ENCODE measurements at regions not wholly inside any gene's neighbourhood (a gene's known extent, or its start where the extent isn't known, plus 50 kb on each side); places are given as distances from the start of the nearest gene placed in this dataset.

GRCh38 chr21:19392390-19392789 lies 988.8 kb upstream of the TMPRSS15 start:
- no peak for TF ChIP-seq JUND (IDR thresholded peaks at IDR 0.05; ENCODE audit: low read depth)
- DNase-seq (ENCODE audit: low read depth in 1 of 2, low spot score in 1 of 2) = no peak
- in situ Hi-C loops (cut with HindIII; ENCODE audit: low pct_unique_long_range_greater_than_20kb, low sequenced_read_pairs) = no loop called here

- TF ChIP-seq JUND (IDR thresholded peaks at IDR 0.05; ENCODE audit: low read depth) = no peak
- in situ Hi-C loops (cut with HindIII; ENCODE audit: low pct_unique_long_range_greater_than_20kb, low sequenced_read_pairs) = no loop called here
- no peak for DNase-seq (ENCODE audit: low read depth in 1 of 2, low spot score in 1 of 2)
Observed at GRCh38 chr21:19400223-19400770, 996.7 kb upstream of the TMPRSS15 start.

- no peak for TF ChIP-seq JUND (IDR thresholded peaks at IDR 0.05; ENCODE audit: low read depth)
- no peak for DNase-seq (ENCODE audit: low read depth in 1 of 2, low spot score in 1 of 2)
Observed at GRCh38 chr21:19402870-19403269, 999.3 kb upstream of the TMPRSS15 start.

GRCh38 chr21:19405326-19405725 lies 1001.7 kb upstream of the TMPRSS15 start:
- TF ChIP-seq JUND (IDR thresholded peaks at IDR 0.05; ENCODE audit: low read depth) = no peak
- in situ Hi-C loops (cut with HindIII; ENCODE audit: low pct_unique_long_range_greater_than_20kb, low sequenced_read_pairs) = no loop called here
- no peak for DNase-seq (ENCODE audit: low read depth in 1 of 2, low spot score in 1 of 2)

More at GRCh38 chr21:19402870-19403269, 999.3 kb upstream of the TMPRSS15 start:
- in situ Hi-C loops (cut with HindIII; ENCODE audit: low pct_unique_long_range_greater_than_20kb, low sequenced_read_pairs) = no loop called here

DNA sequence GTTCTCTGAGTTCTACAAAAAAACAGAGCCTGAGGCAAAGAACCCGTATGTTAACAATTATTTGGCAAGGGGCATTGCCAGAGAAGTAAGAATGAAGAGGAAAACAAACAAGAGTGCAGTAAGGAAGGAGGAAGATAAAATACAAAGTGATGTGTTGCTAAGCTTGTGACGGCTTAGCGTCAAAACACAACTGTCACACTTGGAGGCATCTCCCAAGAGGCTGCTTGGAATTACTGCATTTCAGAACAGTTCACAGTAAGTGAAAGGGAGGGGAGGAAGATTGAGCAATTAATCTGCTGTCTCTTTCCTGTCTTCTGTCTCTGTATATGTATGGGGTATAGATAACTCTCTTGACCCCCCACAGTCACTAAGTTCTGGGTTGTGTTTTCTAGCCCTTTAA lies 1017.0 kb upstream of the TMPRSS15 start:
- in situ Hi-C loops (cut with HindIII; ENCODE audit: low pct_unique_long_range_greater_than_20kb, low sequenced_read_pairs) = no loop called here
- TF ChIP-seq JUND (IDR thresholded peaks at IDR 0.05; ENCODE audit: low read depth) = no peak
- peak in 1 of 2 experiments; percentile 40 for DNase-seq (ENCODE audit: low read depth in 1 of 2, low spot score in 1 of 2)

DNA sequence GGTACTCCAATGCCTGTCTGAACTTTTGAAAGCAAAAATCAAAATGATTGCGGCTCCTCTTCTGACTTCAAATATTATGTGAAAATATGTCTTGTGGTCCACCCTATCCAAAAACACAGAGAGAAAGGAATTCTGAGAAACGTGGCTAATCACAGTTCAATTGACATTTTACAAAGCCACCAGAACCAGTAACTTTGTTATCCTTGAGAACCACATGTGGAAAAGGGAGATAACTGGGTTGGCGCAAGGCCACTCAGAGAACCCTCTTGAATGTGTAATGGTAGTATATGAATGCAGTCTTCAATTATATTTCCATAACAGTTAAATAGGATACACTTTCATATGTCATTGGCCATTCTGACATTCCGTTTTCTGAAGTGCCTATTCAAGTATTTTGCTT lies 1030.0 kb upstream of the TMPRSS15 start:
- TF ChIP-seq JUND (IDR thresholded peaks at IDR 0.05; ENCODE audit: low read depth) = no peak
- in situ Hi-C loops (cut with HindIII; ENCODE audit: low pct_unique_long_range_greater_than_20kb, low sequenced_read_pairs) = no loop called here
- no peak for DNase-seq (ENCODE audit: low read depth in 1 of 2, low spot score in 1 of 2)

DNA sequence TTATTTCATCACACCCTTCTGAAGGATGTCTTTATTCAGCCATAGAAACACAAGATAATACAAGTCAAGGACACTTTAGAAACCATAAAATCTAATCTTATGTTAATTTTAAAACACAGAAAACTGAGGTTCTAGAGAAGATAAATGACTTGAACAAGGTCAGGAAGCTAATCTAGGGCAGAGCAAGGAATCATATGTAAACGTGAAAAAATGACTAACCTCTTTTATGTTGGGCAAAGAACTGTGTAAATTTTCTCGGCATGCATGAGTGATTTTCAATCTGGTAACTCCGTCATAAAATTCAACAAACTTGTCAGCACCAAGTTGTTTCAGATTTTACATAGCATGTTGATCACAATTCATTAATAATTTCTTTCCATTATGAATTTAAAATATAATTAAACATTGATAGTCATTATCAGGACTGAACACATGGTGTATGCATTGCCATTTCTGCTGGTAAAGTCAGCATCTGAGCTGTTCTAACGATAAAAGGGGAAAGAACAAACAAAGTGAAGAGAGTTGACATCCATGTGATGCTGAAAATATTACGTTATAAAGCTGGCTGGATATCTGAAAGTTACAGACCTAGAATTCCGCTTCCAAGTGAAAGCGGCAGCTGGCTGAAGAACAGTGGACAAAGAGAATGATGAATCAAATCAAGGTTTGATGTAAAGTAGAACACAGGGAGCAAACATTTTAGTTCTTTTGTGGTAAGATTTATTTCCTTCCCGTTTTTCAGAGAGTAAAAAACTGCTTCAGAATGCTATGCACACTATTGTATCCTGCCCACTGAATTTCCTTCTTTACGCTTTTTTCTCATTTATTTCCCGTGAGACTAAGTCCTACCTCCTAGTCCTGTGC lies 1037.4 kb upstream of the TMPRSS15 start:
- no peak for DNase-seq (ENCODE audit: low read depth in 1 of 2, low spot score in 1 of 2)
- TF ChIP-seq JUND (IDR thresholded peaks at IDR 0.05; ENCODE audit: low read depth) = no peak

GRCh38 chr21:19458295-19458694 lies 1054.7 kb upstream of the TMPRSS15 start:
- no peak for DNase-seq (ENCODE audit: low read depth in 1 of 2, low spot score in 1 of 2)
- in situ Hi-C loops (cut with HindIII; ENCODE audit: low pct_unique_long_range_greater_than_20kb, low sequenced_read_pairs) = no loop called here

More for the DNA sequence above, 1037.4 kb upstream of the TMPRSS15 start:
- in situ Hi-C loops (cut with HindIII; ENCODE audit: low pct_unique_long_range_greater_than_20kb, low sequenced_read_pairs) = no loop called here

GRCh38 chr21:19461481-19462205 lies 1058.1 kb upstream of the TMPRSS15 start:
- in situ Hi-C loops (cut with HindIII; ENCODE audit: low pct_unique_long_range_greater_than_20kb, low sequenced_read_pairs) = no loop called here
- no peak for DNase-seq (ENCODE audit: low read depth in 1 of 2, low spot score in 1 of 2)
- no peak for TF ChIP-seq JUND (IDR thresholded peaks at IDR 0.05; ENCODE audit: low read depth)

More at GRCh38 chr21:19458295-19458694, 1054.7 kb upstream of the TMPRSS15 start:
- no peak for TF ChIP-seq JUND (IDR thresholded peaks at IDR 0.05; ENCODE audit: low read depth)

DNA sequence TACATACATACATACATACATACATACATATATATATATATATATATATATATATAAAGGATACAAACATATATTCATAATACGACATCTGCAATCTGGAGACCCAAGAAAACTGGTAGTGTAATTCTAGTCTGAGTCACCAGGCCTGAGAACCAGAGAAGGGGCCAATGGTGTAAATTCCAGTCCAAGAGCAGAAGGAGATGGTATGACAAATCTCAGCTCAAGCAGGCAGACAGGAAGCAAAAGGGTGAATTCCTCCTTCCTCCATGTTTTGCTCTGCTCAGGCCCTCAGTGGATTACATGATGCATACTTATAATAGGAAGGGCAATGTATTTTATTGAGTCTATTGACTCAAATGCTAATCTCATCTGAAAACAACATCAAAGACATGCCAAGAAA lies 1060.4 kb upstream of the TMPRSS15 start:
- in situ Hi-C loops (cut with HindIII; ENCODE audit: low pct_unique_long_range_greater_than_20kb, low sequenced_read_pairs) = no loop called here
- no peak for TF ChIP-seq JUND (IDR thresholded peaks at IDR 0.05; ENCODE audit: low read depth)
- no peak for DNase-seq (ENCODE audit: low read depth in 1 of 2, low spot score in 1 of 2)

DNA sequence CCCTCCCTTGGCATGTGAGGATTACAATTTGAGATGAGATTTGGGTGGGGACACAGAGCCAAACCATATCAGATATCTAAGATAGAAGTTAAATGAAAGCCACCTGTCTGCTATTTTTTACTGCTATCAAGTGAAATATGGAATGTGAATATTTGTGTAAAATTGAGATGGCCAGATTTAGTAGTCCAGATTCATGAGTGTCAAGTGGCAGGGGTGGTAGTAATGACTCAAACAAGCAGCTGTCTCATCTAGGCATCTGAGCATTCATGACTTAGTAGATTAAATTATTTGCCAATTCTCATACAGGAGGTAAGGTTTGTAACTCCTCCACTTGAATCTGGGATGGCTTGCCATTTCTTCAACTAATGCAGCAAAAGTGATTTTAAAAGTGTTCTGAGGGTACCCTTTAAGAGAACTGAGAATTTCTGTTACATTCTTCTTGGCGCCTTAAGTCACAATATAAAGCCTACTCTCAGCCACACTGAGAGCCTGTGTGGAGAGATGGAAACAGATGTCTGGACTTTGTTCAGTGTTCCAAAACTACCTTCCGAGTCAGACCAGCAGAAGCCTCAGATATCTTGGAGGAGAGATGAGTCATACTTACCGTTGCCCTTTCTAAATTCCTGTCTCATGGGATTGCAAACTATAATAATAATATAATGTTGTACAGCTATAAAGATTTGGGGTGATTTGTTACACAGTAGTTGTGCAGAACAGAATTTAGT lies 1065.6 kb upstream of the TMPRSS15 start:
- DNase-seq (ENCODE audit: low read depth in 1 of 2, low spot score in 1 of 2) = no peak
- in situ Hi-C loops (cut with HindIII; ENCODE audit: low pct_unique_long_range_greater_than_20kb, low sequenced_read_pairs) = no loop called here
- TF ChIP-seq JUND (IDR thresholded peaks at IDR 0.05; ENCODE audit: low read depth) = no peak

DNA sequence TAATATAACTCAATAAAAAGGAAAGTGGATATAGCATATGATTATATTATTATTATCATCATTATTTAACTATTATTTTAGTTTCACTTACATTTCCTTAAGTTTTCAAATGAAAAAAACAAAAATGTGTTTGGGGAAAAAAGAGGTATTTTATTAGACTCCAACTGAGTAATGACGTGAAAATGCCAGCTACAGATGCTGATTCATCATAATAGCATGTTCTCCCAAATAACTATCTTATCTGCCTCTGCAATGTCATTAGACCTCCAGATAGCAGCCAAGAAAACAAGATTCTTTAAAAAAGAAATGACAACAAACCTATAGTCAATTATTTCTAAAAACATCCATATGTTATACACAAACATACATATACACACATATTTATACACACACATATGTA lies 1071.9 kb upstream of the TMPRSS15 start:
- no peak for DNase-seq (ENCODE audit: low read depth in 1 of 2, low spot score in 1 of 2)
- in situ Hi-C loops (cut with HindIII; ENCODE audit: low pct_unique_long_range_greater_than_20kb, low sequenced_read_pairs) = no loop called here
- TF ChIP-seq JUND (IDR thresholded peaks at IDR 0.05; ENCODE audit: low read depth) = no peak
